Prostate gland (tissue), 2 donors: ENCODE measurements at regions not wholly inside any gene's neighbourhood (a gene's known extent, or its start where the extent isn't known, plus 50 kb on each side); places are given as distances from the start of the nearest gene placed in this dataset.

Experiments
- DNase-seq: peaks from one replicate; pipeline ENCODE4 v3.0.0-alpha.2; 2019; ENCODE audit warnings: low spot score
- H3K27ac ChIP-seq, 2 donors: fragments of 200-600 bp; sonication (generic); 2 replicates each; pipeline ENCODE4 v1.5.1; 2017 to 2019
- H3K27me3 ChIP-seq: fragments of 200-600 bp; sonication (generic); replicated peaks from 2 replicates; pipeline ENCODE4 v1.5.1; 2019; ENCODE audit not compliant: insufficient read depth
- H3K36me3 ChIP-seq, 2 donors: fragments of 200-600 bp; sonication (generic); 1 replicate in 1 of 2; 2 replicates in 1 of 2; pipeline versions ENCODE4 v1.5.1 to v1.8.1; 2017 to 2019
- H3K4me1 ChIP-seq: fragments of 200-600 bp; sonication (generic); replicated peaks from 2 replicates; pipeline ENCODE4 v1.5.1; 2019
- H3K4me3 ChIP-seq, 2 donors: fragments of 200-600 bp; sonication (generic); 2 replicates each; pipeline ENCODE4 v1.5.1; 2017 to 2019
- H3K9me3 ChIP-seq: fragments of 200-600 bp; sonication (generic); 2 replicates; pipeline ENCODE4 v1.5.1; 2017
- CTCF ChIP-seq, 4 experiments: fragments of 200-600 bp in 2 of 4; fragments of 450-650 bp in 2 of 4; sonication (generic) in 2 of 4; IDR thresholded peaks; 1 replicate in 3 of 4; 2 replicates in 1 of 4; pipeline ENCODE4 v1.5.1; 2016 to 2019; ENCODE audit warnings: antibody characterized with exemption in 4 of 4, mild to moderate bottlenecking in 2 of 4, moderate library complexity in 2 of 4
- POLR2A ChIP-seq: fragments of 450-650 bp; IDR thresholded peaks from one replicate; pipeline ENCODE4 v1.6.1; 2016; ENCODE audit warnings: antibody characterized with exemption, mild to moderate bottlenecking
- POLR2AphosphoS5 ChIP-seq: sonication (generic); formaldehyde crosslinking; IDR thresholded peaks from one replicate; pipeline ENCODE4 v1.6.1; 2017; ENCODE audit warnings: antibody characterized with exemption
- WGBS: methylation state at CpG from one replicate; pipeline ENCODE4 v1.1.5; 2018; 5-methylcytosine and 5-hydroxymethylcytosine counted together
- intact Hi-C: fragments of 100-400 bp; cut with DNase I; formaldehyde crosslinking; loops from one replicate; pipeline ENCODE4 v1.14.2; 2022

- H3K4me3 ChIP-seq, result no peak overlapping the region
- H3K27me3 ChIP-seq, result no peaks in the 10 kb centered on the region
- TF ChIP-seq POLR2A, result no peak
- no peak for TF ChIP-seq POLR2AphosphoS5
- TF ChIP-seq CTCF (IDR thresholded peaks at IDR 0.05), result no peak
- WGBS, result 73% methylated on average over 4 of the region's 4 CpGs
- no peaks in the 10 kb centered on the region for H3K4me1 ChIP-seq
- no peaks in the 10 kb centered on the region for H3K36me3 ChIP-seq
- no peak for DNase-seq
- no peak overlapping the region for H3K27ac ChIP-seq
- intact Hi-C loops, result no loop called here
- no peaks in the 10 kb centered on the region for H3K9me3 ChIP-seq
These were observed 76.1 kb upstream of the SLC2A1 start for GRCh38 chr1:43034778-43035177.

GRCh38 chr1:43034195-43034658 lies 75.6 kb upstream of the SLC2A1 start:
- Histone ChIP-seq H3K36me3 (no peaks in the 10 kb centered on the region), H3K27ac (no peak overlapping the region), H3K4me1 (no peaks in the 10 kb centered on the region), H3K27me3 (no peaks in the 10 kb centered on the region), H3K4me3 (no peak overlapping the region), H3K9me3 (no peaks in the 10 kb centered on the region)
- no peak for TF ChIP-seq POLR2AphosphoS5
- no peak for TF ChIP-seq CTCF (IDR thresholded peaks at IDR 0.05)
- no peak for TF ChIP-seq POLR2A
- DNase-seq, result no peak
- intact Hi-C loops, result no loop called here
- WGBS, result 62% methylated on average over 3 of the region's 3 CpGs

- peak; percentile 20 for DNase-seq
- no peaks in the 10 kb centered on the region for H3K4me1 ChIP-seq
- no peak overlapping the region for H3K27ac ChIP-seq
- no peak overlapping the region for H3K4me3 ChIP-seq
- TF ChIP-seq POLR2AphosphoS5, result peak; percentile 10
- TF ChIP-seq POLR2A, result no peak
- no peaks in the 10 kb centered on the region for H3K36me3 ChIP-seq
- H3K9me3 ChIP-seq, result no peaks in the 10 kb centered on the region
- intact Hi-C loops, result no loop called here
- H3K27me3 ChIP-seq, result no peaks in the 10 kb centered on the region
- WGBS, result 90% methylated on average over 14 of the region's 14 CpGs
These were observed 72.9 kb upstream of the SLC2A1 start for GRCh38 chr1:43031316-43032203.

GRCh38 chr1:43024905-43025304 lies 66.2 kb upstream of the SLC2A1 start:
- TF ChIP-seq POLR2AphosphoS5 (no peak), POLR2A (no peak), CTCF (IDR thresholded peaks at IDR 0.05) (no peak)
- Histone ChIP-seq H3K27ac (no peak overlapping the region), H3K9me3 (no peaks in the 10 kb centered on the region), H3K4me1 (no peaks in the 10 kb centered on the region), H3K27me3 (no peaks in the 10 kb centered on the region), H3K4me3 (no peak overlapping the region), H3K36me3 (no peaks in the 10 kb centered on the region)
- intact Hi-C loops, result no loop called here
- no peak for DNase-seq
- 83% methylated on average over 7 of the region's 7 CpGs for WGBS

GRCh38 chr1:43021547-43022474 lies 63.1 kb upstream of the SLC2A1 start:
- intact Hi-C loops, result no loop called here
- Histone ChIP-seq H3K36me3 (no peaks in the 10 kb centered on the region), H3K9me3 (no peaks in the 10 kb centered on the region), H3K27me3 (no peaks in the 10 kb centered on the region), H3K4me3 (no peak overlapping the region), H3K27ac (peak overlapping the region in 1 of 2 donors; percentile 42), H3K4me1 (no peaks in the 10 kb centered on the region)
- peak; percentile 68 for TF ChIP-seq POLR2AphosphoS5
- TF ChIP-seq POLR2A, result no peak
- WGBS, result 45% methylated on average over 14 of the region's 14 CpGs
- DNase-seq, result peak; percentile 89
